DMS153 (cell line): ENCODE measurements at regions not wholly inside any gene's neighbourhood (a gene's known extent, or its start where the extent isn't known, plus 50 kb on each side); places are given as distances from the start of the nearest gene placed in this dataset.

Experiments used
- DNase-seq: peaks from one replicate; lab custom pipeline; 2025; lab: John Stamatoyannopoulos, UW

DNA sequence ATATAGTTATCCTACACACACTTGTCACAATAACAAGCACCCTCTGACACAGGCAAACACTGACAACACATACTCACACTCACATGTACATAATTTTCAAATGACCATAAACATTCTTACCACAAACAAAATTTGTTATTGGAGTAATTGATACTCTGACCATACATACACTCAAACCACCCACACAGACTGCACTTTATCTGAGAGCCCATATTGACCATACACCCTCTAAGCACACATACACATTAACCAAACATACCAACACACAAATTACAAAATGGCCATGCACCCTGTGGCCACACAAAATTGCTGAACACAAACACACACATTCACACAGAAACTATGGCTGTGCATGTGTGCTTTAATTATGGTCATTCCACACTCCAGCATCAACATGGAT lies 79.1 kb upstream of the FAM120A start:
- no peak for DNase-seq

DNA sequence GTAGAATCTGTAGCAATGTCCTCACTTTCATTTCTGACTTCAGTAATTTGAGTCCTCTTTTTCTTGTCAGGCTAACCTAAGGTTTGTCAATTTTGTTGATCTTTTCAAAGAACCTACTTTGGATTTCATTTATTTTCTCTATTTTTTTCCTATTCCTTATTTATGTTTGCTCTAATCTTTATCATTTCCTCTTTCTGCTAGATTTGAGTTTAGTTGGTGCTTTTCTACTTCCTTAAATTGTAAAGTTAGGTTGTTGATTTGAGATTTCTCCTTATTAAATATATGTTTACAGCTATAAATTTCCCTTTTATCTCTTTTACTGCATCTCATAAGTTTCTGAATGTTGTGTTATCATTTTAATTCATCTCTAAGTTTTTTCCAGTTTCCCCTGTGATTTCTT lies 75.1 kb upstream of the FAM120A start:
- DNase-seq, result no peak

GRCh38 chr9:93378276-93378675 lies 73.2 kb upstream of the FAM120A start:
- no peak for DNase-seq

DNA sequence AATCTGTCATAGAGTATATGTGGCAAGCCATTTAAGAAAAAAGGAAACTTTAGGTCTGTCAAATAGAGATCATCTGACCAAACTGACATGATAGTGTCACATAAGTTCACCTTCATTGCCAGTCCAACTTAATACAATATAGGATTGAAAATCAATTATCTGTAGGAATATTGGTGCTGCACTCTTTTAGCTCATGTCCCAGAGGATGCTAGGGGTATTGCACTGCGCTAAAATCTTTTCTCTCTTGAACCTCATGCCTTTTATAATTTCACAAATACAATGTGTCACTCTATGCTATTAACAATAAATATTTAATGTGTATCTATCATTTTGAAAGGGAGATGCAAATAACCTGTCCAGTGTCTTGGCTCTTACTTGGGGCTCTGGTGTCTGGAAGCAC lies 72.4 kb upstream of the FAM120A start:
- DNase-seq, result no peak

DNA sequence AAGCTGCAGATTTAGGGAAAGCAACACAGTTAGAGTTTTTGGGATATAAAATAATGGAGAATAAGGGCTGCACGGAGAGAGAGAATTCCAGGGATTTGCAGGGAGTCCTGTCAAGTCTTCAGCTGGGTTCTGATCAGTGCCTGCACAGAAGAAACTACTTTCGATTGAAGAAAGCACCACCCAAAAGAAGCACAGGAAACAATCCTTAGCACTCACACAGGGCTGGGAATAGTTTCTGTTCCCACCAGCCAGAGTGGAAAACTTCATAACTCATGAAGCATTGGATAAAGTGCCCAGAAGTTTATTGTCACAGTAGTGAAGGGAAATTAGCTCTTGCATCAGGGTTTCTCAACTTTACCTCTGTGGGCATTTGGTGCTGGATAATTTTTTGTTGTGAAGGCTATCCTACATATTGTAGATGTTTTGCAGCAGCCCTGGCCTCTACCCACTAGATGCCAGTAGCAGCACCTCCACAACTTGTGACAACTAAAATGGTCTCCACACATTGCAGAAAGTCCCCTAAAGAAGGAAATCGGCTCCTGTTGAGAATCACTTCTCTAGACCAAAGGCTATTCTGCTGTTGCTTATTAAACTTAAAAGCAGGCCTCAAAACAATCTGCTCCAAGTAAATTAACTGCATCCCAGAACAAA lies 71.0 kb upstream of the FAM120A start:
- DNase-seq, result no peak

DNA sequence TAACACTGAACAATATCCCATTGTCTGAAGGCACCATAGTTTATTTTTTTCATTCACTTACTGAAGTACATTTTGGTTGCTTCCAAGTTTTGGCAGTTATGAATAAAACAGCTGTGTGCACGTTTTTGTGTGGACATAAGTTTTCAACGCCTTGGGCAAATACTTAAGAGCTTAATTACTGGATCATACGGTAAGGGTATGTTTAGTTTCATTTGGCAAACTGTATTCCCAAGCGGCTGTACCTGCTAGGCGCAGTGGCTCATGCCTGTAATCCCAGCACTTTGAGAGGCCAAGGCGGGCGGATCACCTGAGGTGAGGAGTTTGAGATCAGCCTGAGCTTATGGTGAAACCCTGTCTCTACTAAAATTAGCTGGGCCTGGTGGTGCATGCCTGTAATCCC lies 63.7 kb upstream of the FAM120A start:
- peak; percentile 62 for DNase-seq

GRCh38 chr9:93390953-93391515 lies 60.5 kb upstream of the FAM120A start:
- peak; percentile 24 for DNase-seq

DNA sequence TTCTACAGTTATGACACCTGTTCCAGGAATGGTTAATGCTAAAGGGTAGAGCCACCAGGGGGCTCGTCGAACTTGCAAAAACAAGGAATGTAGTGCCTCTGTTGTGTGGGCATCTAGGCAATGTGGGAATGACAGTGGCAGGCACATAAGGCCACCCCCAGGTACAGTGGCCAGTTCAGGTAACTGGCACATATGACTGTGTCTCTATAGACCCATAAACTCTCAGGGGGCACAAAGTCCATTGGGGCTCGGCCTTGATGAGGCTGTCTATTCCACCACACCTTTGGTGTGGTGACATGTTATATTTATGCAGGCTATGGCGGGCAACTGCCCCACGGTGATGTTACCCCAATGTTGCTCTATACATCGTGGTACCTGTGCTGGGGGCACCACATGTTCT lies 59.6 kb upstream of the FAM120A start:
- no peak for DNase-seq

GRCh38 chr9:93392974-93393373 lies 58.5 kb upstream of the FAM120A start:
- no peak for DNase-seq
